KG1 (cell line): ENCODE measurements at regions not wholly inside any gene's neighbourhood (a gene's known extent, or its start where the extent isn't known, plus 50 kb on each side); places are given as distances from the start of the nearest gene placed in this dataset.
"Not testable (repeated sequence)": the region's sequence is repeated elsewhere in the genome, so short reads cannot be mapped to it uniquely, and the experiment has no call there.

Source experiments
- DNase-seq: peaks from one replicate; lab custom pipeline; 2025; lab: John Stamatoyannopoulos, UW

GRCh38 chr3:171981271-171981605 is 58.1 kb upstream of the FNDC3B start:
- DNase-seq, result no peak

GRCh38 chr3:171982828-171983227 is 56.5 kb upstream of the FNDC3B start:
- no peak for DNase-seq

- DNase-seq, result not testable (repeated sequence)
Observed at GRCh38 chr3:171983685-171984084, 55.7 kb upstream of the FNDC3B start.

GRCh38 chr3:171984883-171985282 is 54.5 kb upstream of the FNDC3B start:
- peak; percentile 34 for DNase-seq

- DNase-seq, result peak; percentile 32
Observed at GRCh38 chr3:171986176-171986575, 53.2 kb upstream of the FNDC3B start.

- DNase-seq, result no peak
Observed at GRCh38 chr3:171986757-171987518, 52.4 kb upstream of the FNDC3B start.
